NCI-H1694 (cell line): ENCODE measurements at regions not wholly inside any gene's neighbourhood (a gene's known extent, or its start where the extent isn't known, plus 50 kb on each side); places are given as distances from the start of the nearest gene placed in this dataset.

Source experiments
- DNase-seq: peaks from one replicate; lab custom pipeline; 2025; lab: John Stamatoyannopoulos, UW

DNA sequence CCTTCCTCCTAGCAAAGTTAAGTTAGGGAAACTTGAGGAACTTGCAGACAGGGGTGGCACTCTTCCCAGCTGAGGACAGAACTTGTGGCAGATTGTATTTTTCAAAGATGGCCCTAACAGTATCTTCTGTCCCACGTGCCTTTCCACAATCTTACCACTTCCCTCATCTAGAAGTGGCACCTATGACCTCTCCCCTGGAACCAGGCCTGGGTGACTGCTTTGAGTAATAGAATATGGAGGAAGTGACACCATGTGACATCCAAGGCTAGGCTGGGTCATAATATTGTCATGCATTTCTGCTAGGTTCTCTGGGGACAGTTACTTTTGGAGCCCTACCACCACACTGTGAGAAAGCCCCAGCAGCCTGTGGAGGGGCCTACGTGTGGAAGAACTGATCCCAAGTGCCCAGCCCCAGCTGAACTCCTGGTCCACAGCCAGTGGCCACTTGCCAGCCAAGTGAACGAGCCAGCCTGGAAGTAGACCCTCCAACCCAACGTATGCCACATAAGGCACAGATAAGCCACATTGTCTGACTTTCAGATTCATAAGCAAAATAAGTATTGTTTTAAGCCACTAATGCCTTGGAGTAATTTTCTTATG, 193.7 kb downstream of the PTPN20 start:
- no peak for DNase-seq

DNA sequence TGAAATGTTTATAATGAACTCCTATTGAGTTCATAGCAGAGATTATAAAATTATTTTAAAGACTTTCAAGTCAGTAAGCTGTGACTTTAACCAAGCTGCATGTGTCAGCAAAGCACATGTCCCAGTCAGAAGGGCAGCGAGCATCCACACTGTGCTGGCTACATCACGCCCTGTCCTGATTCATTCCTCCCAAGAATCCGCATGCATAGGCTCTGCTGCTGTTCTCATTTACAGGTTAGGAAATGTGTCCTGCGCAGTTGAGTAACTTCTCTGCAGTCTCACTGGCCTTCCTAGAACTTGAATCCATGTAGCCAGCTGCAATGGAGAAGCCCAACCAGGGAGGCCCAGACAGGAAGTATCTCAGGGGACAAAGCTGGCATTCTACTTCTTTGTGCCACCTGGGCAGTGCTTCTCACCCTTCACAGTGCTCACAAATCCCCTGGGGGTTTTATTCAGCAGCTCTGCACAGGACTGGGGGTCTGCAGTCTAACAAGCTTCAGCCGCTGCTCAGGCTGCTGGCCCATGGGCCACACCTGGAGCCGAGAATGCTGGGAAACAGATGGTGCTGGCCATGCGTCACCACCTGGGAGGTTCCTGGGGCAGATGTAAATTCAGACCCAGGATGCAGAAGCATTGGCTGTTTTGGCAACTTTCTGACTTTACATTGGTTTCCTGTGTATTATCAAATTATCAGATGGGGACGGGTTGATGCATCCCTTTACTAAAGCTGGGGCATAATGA, 192.8 kb upstream of the GDF10 start:
- no peak for DNase-seq

DNA sequence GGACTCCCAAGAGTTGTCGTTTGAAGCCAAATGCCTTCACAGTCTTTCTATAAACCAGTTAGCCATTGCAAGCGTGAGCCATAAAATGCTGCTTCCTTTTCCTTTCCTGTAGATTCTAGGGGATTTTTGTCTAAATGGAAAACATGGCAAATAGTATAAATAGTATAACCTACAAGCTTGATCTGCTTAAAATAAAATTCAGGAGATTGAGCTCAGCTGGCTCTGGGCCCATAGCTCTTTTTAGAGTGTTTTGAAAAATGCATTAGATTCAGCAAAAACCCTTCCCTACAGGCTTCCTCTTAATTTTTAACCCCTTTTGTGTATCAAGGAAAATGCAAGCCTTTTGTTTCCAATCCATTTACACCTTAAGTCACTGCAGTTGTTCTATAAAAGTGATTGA, 190.1 kb upstream of the GDF10 start:
- DNase-seq: no peak

DNA sequence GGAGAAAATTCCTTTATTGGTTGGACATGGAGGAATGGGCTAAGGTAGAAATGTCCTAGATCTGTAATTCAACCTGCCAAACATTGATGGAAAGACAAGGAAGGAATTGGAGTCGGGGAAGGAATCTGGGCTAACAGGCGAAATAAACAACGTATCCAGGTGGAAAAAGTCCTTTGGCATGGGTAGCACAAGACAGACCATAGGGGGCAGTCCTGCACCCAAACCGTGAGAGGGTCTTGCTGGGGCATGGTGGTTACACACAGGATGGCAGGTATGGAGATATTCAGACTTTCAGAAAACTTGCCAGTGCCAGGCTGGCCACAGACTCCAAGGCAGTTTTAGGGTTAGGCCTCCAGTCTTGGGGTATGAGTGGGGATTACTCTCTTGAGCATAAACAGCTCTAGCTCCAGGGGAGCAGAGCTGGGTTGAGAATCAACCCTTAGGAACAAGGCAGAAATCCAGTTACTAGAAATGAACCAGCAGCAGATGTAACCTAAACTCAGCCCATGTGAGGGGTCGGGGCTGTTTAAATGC, 188.6 kb upstream of the GDF10 start:
- DNase-seq: no peak

DNA sequence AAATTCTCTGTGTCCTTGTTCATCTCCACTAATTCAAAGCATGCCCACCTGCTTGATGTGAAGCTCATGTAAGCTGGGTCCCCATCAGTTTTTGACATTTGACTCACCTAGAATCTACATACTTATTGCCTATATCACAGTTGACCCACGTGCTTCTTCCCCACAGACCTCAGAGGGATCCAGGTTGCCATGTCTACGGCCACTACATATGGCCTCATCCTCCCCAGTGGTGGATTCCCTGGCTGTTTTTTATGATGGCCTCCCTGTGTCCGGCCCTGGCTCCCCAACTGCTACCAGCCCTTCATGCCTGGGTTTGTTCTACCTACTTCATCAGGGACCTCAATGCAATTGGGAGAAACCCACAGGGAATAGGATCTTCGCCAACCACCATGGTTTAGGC, 187.4 kb upstream of the GDF10 start:
- DNase-seq: no peak

DNA sequence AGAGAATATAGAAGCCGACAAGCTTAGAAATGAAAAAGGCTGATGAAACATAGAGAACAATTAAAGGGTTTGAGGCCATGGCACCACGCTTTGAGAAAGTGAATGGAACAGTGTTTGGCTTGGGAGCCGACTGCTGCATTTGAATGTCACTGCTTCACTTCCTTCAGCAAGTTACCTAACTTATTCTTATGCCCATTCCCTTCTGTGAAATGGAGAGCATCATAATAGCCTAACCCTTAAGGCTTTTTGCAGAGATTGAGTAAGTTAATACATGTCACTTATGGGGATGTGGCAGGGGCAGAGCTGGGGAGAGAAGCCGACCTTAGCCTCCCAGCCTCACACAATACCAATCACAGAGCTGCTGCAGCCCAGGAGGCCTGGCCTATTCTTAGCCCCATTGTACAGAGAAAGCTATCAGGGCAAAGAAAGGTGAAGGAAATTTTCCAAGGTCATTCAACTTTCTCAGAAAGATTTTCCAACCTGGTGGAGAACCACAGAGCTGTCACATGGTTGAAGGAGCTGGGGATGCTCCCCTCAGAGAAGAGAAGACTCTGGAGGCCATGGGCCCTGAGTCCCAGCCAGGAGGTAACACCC, 186.0 kb upstream of the GDF10 start:
- DNase-seq: no peak

DNA sequence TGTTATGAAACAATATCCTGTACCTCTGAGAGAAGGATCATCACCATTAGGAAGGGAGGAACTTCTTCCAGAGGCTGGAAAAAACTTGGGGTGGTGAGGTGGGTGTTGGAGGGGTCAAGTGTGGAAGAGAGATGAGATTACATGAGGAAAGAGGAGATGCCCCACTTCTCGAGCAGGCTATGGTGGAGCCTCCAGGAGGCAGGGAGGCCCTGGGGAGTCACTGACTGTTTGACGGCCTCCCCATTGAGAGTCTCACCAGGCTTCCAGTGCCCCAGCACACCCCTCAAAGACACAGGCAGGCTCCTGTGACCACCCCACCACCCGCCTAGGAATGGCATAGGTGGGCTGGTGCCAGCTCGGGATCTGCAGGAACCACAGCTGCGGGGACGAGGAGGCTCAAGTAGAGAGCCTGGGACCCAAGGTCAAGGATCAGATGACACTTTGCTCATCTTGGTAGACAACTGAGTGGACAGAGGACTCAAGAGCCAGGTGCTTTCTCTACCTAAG, 185.3 kb upstream of the GDF10 start:
- no peak for DNase-seq

DNA sequence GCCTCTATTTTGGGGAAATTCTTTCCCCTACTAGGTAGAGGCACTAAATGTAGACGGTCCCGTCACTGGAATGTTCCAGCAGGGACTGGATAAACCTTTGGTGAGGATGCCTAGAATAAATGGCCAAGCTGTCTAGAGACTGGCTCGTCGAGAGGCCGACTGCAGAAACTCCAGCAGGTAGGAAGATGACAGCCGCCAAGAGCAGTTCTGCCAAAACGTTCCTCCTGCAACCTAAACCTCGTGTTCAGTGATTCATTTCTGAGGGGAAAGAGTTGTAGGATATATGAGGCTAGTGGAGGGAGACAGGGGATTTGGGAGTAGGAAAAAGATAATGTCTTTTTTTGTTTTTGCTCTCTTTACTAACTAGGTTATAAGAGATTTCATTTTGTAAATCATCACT, 184.7 kb upstream of the GDF10 start:
- DNase-seq: no peak

DNA sequence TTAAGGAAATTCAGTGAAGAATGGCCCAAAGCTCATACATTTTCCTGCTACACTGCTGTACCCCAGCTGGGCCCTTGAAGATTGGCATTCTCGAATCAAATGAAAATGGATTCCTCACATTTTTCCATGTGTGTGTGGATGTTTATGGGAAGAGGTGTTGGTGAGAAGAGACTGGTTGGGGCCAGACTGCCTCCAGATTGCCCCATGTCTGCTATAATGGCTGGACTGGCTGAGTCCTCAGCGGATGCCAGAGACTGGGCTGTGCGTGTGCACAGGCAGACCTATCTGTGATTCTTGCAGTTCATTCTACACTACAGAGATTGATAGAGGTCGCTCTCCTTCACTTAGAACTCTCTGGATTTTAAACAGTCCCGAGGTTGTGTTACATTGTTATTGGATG, 183.6 kb upstream of the GDF10 start:
- no peak for DNase-seq

DNA sequence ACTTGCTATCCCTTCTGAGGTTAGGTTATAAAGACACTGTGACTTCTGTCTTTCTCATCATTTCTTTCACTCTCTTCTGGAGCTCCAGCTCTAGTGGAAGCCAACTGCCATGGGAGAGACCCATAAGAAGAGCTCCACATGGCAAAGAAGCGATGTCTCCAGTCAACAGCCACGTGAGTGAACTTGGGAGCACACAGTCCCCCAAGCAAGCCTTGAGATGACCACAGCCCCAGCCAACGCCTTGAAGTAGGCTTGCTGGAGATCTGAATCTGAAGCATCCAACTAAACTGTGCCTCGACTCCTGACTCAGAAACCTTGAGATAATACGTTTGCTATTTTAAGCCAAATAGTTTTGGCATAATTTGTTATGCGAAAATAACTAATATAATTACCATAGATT, 181.7 kb upstream of the GDF10 start:
- DNase-seq: no peak

DNA sequence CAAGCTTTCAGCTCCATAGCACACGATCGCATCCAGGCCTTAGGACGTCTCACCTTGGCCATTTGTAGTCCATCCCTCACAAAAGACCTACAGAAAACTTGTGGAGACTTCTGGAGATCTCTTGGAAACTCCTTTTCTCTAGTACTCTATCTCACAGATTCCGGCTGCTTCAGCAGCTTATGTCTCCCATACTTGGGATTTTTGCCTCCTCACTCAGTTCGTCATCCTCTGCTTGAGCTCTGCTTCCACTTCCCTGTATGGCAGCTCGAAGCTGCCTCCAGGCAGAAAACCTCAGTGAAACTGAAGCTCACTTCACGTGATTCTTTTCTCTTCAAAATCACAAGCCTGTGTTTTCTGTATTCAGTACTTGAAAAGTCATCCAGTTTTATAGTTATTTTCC, 178.7 kb upstream of the GDF10 start:
- DNase-seq: no peak

DNA sequence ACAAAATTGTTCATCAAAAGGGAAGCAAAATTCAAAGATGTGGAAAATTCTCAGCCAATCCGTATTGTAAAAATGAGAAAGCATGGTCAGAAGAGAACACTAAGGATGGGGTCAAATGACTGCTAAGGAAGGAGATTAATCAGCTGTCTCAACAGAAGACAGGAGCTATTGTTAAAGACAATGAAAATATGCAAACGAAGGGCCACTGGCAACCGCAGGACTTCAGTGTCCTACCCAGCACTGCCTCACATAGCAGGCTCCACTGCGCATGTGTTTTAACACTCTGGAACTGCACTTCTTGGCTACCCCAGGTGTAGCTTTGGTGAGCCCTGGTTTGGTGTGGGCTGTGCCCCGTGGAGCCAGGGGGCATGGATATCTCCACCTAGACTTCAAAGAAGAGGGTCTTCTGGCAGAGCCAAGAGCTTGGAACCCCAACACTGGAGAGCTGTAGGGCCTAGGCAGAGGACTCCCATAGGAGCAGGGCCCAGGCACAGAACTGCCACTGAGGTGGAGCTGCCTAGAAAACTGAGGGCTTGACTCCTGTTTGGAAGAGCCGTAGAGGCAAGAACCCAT, 176.2 kb upstream of the GDF10 start:
- no peak for DNase-seq

DNA sequence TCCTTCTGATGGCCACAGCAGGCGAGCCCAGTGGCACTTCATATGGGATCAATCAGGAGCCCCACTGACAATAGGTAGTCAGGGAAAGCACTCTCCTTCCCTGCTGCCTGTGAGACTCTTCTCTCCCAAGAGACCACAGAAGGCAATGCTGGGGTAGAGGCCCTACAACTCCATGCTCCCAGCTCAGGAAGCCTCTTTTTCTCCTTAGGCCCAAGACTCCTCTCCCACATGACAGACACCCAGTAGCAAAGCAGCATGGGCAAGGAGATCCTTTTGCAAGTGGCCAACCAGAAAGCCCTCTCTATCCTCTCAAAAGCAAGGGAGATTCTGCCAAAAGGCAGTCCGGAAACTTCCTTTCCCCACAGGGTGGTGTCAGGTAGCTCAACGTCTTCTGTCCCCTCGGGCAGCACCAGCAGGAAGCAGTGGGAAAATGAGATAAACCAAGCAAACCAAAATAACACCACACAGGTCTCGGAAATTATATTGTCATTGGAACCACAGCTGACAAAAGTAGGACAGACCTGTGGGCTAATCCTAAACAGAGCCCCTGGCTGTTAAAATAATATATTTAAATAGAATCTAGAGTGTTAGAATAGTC, 172.7 kb upstream of the GDF10 start:
- DNase-seq: no peak

DNA sequence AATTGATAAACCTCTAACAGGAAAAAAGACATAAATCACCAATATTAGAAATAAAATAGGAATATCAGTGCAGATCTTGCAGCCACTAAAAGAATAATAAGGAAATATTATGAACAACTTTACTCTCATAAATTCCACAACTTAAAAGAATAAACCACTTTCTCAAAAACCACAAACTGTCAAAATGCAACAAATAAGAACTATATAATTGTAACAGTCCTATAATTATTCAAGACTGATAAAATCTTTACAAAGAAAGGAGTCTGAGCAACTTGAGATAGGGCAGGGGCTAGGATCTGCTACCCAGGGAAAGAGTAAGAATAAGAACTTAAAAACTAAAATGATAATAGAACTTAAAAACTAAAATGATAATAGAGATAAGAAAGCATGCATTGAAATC, 169.5 kb upstream of the GDF10 start:
- DNase-seq: no peak

DNA sequence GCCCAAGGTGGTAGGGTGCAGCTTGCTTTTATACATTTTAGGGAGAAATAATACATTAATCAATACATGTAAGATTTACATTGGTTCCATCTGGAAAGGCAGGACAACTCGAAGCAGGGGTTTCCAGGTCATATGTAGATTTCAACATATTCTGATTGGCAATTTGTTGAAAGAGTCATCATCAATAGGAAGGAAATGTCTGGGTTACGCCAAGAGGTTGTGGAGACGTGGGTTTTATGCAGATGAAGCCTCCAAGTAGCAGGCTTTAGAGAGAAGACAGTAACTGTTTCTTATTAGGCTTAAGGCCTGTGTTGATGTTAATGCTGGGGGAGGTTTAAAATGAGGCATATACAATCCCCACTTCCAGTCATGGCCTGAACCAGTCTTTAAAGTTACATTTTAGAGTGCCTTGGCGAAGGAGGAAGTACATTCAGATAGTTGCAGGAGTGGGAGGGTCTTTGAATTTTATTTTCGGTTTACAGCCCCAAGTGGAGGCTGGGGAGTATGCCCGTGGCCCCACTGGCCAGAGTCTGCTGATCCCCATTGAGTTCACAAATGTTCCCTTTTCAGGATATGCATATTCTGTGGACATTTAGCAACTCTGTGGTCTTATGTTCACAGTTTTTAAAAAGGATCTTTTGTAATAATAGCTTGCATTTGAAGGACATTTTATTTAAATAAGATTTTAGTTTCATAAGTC, 166.0 kb upstream of the GDF10 start:
- DNase-seq: no peak

DNA sequence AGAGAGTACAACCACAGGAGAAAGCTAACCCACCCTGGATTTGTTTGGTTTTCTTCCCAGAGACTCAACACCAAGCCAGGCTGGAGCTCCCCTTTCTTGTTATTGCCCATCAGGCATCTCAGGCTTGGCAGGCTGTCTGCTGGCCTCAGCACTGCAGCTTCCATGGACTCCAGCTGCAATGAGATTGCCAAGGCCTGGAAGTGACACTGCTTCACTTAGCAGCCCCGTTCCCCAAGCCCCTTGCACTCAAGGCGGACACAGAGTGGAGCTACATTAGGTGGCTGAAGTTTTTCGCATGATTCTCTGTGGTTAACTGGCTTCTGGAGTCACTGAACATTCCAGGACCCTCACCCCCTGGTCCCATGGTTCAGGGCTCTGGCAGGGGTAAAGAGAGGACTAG, 163.1 kb upstream of the GDF10 start:
- DNase-seq: no peak

DNA sequence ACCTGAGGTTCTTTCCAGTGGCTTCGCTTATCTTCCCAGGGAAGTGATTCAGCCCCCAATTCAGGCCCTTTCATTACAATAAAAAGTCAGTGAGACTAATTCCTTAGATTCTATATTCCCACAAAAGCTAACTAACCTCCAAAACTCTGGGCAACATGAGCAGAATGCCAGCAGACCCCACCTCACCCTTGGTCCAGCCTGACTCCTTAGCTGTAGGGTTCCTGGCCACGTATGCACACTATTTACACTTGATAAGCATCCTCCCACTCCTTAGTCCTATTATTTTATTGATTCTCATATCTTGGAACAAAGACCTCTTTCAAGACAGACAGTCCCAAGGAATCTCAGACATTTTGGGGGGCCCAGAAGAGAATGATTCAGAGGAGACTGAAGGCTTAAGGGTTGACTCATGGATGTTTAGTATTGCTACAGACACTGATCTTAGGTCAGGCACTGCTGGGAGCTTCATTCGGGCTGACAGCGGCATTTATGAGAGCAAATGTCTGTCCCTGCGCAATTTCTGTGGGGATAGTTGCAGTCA, 162.6 kb upstream of the GDF10 start:
- no peak for DNase-seq

DNA sequence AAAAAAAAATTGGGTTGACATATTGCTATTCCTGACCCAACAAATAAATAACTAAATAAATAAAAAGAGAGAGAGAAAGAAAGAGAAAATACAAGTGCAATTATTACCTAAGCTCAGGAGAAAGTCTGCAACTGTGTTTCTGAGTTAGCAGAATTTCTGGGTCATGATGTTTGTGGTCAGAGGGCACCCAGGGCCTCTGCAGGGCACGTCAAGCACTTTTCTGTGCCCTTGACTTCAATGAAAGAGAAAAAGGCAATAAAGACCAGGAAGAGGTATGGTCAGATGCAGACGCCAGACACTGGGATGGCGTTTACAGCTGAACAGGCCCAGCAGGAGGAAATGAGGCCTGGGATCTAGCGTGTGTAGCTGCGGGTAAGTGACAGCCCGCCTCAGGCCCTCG, 160.9 kb upstream of the GDF10 start:
- no peak for DNase-seq

DNA sequence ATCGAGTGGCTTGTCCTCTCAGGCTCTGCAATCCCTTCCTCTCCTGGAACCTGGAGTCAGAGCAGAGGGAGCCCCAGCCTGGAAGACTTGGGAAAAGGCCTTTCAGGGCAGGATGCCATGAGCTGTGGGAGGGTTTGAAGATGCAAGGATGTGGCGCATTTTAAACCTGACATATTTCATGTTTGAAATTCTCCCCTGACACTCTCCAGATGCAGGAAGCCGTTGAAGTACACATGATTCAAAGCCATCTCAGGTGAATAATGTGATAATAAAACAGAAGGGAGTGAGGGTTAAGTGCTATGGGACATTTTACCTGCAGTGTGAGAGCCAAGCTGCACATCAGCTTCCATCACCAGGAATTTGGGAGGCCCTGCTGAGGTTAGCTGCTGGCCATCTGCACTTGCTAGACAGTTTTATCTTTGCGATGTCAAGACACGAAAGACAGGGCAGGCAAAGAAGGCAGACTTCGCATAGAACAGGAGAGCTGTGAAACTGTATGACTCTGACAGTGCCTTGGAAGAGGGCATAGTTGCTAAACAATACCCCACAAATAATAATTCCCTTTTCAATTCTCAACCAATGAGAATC, 159.1 kb upstream of the GDF10 start:
- DNase-seq: no peak

DNA sequence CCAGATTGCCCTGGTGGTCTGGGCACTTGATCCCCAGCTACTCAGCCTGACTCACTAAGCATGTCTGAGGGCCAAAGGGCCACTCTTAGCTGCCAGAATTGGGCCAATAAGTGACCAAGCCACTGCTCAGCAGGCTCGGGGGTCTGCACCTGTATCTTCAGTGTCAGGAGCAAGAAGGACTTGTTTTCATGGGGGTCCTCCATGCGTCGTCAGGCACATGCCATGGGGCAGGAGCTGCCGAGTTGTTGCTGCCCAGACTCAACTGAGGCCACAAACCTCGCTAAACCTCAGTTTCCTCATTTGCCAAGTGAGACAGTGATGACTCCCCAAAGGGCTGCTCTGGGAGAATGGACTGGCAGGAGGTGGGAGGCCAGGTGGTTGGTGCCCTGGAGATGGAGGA, 158.6 kb upstream of the GDF10 start:
- no peak for DNase-seq

DNA sequence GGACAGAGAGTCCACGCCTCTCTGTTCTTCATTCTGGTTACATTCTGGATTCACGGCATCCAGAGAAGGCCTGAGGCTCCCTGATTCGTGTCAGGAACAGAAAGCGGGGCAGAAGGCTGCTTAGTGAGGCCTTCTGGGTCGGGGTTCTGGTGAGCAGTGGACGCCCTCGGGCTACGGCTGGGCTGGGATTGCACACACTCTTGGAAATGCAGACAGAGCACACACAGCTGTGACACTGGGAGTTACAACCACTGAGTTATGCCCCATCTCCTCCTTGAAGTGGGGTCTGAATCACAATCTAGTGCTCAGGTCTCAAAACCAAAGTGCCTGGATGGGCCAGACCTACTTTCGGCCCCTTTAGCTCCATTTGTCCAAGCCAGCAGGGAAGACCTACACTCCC, 156.9 kb upstream of the GDF10 start:
- no peak for DNase-seq
